ENCODE measurements at regions not wholly inside any gene's neighbourhood (a gene's known extent, or its start where the extent isn't known, plus 50 kb on each side); places are given as distances from the start of the nearest gene placed in this dataset.
"Not testable (repeated sequence)": the region's sequence is repeated elsewhere in the genome, so short reads cannot be mapped to it uniquely, and the experiment has no call there.

GRCh38 chr13:98075048-98075447 lies 67.8 kb upstream of the FARP1 start:
- no peak for DNase-seq (ENCODE audit: low spot score)

- not testable (repeated sequence) for DNase-seq (ENCODE audit: low spot score)
Measured at GRCh38 chr13:98076309-98076708, 66.6 kb upstream of the FARP1 start.

GRCh38 chr13:98080280-98080679 lies 62.6 kb upstream of the FARP1 start:
- no peak for DNase-seq (ENCODE audit: low spot score)

- peak; percentile 78 for DNase-seq (ENCODE audit: low spot score)
Measured at GRCh38 chr13:98083507-98083906, 59.4 kb upstream of the FARP1 start.

GRCh38 chr13:98083936-98084335 lies 59.0 kb upstream of the FARP1 start:
- DNase-seq (ENCODE audit: low spot score), result no peak

- DNase-seq (ENCODE audit: low spot score), result peak; percentile 66
Measured at GRCh38 chr13:98089246-98089645, 53.6 kb upstream of the FARP1 start.

GRCh38 chr13:98092888-98093287 lies 50.0 kb upstream of the FARP1 start:
- DNase-seq (ENCODE audit: low spot score), result no peak

Data from AG20443 (cell line).